Activated CD8-positive, alpha-beta memory T cell treated with anti-CD3 and anti-CD28 coated beads for 24 hours (primary cell): ENCODE measurements at regions not wholly inside any gene's neighbourhood (a gene's known extent, or its start where the extent isn't known, plus 50 kb on each side); places are given as distances from the start of the nearest gene placed in this dataset.
"Not testable (repeated sequence)": the region's sequence is repeated elsewhere in the genome, so short reads cannot be mapped to it uniquely, and the experiment has no call there.

ENCODE experiments used
- DNase-seq: peaks from one replicate; pipeline ENCODE4 v3.0.0-alpha.2; 2020

DNA sequence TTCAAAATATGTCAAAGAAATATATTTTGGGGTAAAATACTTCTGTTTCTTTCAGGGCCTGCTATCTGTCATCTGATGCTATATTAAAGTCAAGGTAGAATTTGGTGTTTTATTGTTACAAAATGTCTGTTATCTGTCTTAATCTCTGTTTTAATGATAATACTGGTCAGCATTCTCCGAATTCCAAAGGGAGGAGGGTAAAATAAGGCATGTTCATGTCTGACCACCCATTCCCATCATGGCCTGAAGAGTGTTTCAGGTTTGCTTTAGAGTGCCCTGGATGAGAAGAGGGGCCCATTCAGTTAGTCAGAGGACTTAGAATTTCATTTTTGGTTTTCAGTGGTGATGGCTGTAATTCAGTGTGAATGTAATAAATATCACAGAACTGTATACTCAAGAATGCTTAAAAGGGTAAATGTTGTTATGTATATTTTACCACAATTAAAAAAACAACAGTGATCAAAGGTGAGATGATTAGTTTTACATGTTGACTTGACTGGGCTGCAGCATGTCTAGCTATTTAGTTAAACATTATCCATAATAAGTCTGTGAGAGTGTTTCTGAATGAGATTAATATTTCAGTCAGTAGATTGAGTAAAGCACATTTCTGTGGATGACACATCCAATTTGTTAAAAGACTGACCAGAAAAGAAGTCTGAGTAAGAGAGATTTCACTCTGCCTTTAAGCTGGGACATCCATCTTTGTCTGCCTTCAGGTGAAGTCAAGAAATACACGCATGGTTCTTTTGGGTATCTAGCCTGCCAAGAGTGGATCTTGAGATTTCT, 467.9 kb upstream of the SYT4 start:
- DNase-seq = no peak

DNA sequence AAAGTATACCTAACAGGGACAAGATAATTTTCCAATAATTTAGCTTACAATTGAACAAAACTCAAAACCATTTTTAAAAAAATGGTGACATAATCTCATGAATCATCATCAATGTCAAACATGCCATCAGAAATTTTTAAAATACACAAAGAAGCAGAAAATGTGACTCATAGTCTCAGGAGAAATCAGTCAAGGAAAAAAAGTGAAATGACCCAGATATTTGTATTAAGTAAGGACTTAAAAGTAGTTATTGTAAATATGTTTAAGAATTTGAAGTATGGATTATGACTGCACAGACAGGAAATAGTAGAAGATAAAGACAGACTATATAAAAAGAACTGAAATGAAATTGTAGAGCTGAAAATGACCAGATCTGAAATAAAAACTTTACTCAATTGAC, 473.9 kb upstream of the SYT4 start:
- DNase-seq = no peak

DNA sequence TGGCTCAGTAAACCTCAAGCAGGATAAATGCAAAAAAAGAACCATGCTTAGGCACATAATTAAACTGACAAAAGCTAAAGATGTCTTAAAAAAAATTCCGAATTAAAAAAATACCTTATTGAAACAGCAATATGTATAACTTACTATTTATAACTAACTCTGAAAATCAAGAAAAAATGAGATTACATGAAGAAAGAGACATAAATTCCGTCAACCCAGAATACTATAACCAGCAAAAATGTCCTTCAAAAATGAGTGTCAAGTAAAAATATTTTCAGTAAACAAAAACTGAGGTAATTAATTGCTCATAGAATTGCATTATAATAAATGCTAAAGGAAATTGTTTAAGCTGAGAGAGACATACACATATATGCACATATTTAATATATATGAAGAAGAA, 474.5 kb upstream of the SYT4 start:
- DNase-seq = no peak

DNA sequence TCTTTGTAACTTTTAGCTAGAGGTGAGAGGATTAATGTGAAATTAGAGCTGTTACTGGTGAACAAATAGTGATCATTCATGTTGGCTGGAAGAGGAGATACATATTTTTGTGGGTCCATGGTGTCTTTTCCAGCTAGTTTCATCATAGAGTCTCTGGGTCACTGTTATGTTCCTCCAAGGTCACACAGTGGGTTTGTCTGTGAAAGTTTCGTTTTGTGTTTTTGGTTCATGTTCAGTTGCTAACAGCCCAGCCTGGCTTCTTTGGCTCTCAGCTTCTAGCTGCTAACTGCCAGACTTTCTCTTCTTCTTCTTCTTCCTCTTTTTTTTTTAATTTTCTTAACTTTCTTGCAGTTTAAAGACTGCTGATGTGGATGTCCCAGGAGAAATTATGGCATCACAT, 480.0 kb upstream of the SYT4 start:
- DNase-seq = no peak

DNA sequence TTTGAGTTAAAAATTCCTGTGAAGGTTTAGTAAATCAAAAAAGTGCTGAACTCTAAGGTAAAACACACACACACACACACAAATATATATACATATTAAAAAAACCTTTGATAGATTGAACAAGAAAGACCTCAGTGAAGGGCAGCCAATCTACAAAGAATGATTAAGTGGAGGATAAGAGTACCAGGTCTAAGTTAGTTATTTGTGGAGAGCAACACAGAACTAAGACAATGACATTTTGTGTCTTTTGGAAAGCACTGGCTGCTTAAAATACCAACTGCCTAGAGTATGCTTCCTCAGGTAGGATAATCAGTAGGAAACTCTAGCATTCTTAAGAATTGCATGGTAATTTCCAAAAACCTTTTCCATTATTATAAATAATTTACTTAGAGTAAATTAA, 481.4 kb upstream of the SYT4 start:
- DNase-seq = no peak

DNA sequence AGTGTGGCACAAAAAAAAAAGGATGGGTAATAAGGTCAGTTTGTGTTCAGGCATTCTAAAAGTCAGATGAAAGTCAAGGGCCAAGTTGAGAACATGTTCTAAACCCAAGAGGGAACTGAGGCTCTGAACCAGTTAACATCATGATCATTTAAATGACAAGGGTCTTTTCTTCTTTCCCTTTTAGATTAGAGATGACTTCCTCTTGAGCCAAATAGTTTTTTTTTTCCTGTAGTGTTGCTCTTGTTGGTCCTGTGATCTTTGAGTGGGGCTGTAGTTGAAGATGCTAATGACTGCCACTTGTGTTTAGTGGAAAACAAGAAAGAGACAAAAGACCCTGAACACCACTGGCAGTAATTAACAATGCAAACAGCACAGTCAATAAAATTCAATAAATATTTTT, 482.7 kb upstream of the SYT4 start:
- DNase-seq = no peak

DNA sequence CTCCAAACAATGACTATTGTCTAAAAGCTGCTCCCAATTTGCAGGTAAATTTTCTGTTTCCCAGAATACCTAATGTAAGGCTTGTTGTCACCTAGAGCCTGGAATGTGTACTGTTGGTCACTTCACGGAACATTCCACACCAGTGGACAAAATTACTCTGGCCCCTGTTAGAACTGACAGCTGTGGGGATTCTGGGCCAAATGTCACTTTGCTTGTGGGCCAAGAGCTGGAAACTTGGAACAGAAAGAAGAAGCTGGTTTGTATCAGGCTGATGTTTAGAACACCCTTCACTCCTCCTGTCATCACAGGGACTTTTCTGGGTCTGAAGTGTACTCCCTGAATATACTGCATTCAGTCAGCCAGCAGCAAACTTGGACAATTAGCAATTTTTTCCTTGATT, 495.6 kb upstream of the SYT4 start:
- DNase-seq = no peak

DNA sequence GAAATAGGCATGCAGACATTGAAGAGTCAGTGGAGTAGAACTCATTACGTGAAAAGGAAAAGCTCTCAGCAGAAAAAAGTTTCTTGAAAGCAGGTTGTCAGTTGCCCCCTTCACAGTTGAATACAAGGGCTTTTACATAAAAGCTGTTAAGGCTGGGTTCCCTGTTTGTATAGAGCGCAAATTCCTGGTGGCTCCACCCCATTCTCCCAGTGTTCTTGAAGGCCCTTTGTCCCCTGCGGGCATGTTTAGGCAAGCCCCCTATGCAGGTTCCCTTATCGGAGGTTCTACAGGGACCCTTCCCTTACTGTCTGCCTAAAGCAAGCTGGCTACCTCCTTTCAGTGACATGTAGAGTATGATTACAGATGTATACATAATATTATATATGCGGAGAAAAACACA, 497.2 kb upstream of the SYT4 start:
- no peak for DNase-seq

DNA sequence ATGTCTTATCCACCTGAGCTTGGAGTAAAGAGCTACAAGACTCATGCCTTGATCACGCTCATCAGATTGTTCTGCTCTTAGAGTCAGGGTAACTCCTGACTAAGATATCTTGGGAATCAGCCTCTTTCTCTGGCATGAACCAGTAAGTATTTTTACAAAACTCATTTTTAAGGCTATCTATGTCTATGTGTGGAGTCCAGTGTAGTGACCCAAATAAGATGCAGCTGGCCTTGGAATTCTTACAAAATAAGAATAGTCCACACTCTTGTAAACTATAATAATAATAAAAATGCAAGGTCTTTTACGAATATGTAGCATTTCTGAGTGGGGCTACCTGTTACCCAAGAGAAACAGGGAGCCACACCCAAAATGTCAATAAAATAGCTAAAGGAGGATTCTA, 498.3 kb upstream of the SYT4 start:
- no peak for DNase-seq

DNA sequence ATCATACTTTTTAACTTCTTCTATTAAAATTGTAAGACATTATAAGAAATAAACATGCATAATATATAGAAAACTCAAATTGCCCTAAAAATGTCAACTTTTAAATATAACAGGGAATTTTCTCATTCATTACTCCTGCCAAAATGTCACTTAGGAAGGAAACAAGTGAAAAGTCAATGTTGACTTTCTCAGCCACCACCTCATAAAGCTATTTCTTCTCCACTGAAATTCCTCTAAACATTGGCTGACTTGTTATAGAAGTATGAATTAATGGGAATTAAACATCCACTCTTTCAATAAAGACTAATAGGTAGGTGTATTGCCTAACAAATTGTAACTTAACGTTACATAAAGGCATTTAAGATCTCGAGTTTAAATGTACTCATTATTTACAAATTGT, 499.7 kb upstream of the SYT4 start:
- no peak for DNase-seq

DNA sequence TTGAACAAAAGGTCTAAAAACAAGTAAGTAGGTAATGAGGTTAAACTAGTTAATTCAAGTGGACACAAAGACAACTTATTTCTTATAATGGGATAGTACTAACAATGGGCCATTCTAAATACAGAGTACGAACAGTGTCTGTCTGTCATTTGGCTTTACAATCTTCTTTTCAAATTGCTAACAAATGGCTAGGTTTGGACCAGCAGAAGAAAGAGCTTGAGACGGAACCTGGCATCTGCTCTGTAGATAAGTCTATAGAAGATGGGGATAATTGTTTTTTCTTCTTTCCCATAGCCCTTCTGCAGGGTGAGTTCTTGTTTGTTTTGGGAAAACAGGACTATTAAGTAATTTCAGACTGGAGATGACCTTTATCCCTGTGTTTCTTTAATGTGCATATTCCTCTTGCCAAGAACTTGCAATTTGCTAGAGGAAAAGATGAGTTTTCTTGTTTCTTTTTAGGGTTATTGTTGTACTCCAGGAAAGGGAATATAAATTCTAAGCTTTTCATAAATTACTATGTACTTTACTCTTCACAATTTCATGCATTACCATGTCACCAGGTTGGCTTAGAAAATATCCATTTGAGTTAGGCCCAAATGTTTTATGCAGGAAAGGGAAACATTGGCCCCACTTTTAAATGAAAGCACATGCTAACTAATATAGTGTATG, 500.5 kb upstream of the SYT4 start:
- no peak for DNase-seq

DNA sequence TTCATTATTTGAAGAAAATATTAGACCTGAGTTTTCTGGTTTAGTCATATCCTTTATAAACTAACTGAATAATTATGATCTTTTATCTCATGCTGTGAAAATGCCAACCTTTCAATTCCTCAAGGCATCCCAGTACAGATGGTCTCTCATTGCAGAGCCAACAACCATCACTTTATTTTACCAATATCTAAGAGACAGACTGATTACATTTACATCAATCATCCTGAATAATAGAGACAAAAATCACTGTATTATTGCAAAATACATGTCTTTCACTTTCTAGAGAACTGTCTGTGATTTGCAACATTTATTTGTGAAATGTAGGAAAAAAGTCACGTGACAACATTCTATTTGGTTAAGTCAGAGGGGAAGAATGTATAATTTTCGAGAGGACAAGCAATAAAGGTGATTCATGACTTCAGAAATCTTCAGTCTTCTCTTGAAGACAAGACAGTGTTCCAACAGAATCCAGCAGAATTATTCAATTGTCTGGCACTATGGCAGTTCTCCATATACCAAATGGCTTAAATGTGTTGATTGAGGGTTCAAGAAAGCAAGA, 503.6 kb upstream of the SYT4 start:
- no peak for DNase-seq

DNA sequence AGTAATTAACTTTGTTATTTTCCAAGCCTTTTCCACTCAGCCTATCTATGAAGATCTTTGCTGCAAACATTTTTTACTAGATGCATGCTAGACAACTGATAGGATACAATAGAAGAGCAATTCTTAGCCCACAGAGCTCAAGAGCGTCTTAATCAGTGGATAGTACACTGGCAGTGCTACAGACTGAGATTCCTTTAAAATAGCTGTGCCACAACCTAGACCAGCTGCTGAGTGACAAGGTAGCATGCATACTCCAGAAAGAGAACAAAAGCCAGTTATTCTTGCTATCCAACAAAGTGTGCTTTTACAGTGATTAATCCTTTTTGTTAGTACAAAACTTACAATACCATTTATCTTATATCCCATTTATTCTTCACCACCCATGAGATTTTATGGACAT, 507.9 kb upstream of the SYT4 start:
- DNase-seq = no peak

DNA sequence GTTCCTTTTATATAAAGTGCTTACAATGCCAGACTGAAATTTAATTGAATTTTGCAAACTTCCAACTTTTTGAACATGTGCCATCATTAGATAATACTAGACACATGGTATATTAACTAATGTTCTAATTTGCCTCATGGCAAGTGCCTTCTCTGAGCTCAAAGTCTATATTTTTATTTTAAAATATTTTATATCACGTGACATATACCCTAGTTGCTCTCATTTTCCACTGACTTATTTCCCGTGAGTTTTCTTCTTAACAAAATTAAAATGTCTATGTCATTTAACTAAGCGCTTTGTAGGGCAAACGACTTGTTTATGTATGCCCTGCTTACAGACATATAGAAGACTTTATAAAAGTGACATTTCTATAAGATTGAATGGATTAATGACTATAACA, 509.6 kb upstream of the SYT4 start:
- no peak for DNase-seq

DNA sequence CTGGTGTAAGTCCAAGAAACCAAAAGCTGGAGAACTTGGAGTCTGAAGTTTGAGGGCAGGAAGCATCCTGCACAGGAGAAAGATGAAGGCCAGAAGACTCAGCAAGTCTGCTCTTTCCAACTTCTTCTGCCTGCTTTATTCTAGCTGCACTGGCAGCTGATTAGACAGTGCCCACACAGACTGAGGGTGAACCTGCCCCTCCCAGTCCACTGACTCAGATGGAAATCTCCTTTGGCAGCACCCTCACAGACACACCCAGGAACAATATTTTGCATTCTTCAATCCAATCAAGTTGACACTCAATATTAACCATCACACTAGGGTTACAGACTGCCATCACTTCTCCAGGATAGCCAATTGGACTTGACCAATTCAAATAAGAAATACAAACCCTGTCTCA, 510.4 kb upstream of the SYT4 start:
- not testable (repeated sequence) for DNase-seq

DNA sequence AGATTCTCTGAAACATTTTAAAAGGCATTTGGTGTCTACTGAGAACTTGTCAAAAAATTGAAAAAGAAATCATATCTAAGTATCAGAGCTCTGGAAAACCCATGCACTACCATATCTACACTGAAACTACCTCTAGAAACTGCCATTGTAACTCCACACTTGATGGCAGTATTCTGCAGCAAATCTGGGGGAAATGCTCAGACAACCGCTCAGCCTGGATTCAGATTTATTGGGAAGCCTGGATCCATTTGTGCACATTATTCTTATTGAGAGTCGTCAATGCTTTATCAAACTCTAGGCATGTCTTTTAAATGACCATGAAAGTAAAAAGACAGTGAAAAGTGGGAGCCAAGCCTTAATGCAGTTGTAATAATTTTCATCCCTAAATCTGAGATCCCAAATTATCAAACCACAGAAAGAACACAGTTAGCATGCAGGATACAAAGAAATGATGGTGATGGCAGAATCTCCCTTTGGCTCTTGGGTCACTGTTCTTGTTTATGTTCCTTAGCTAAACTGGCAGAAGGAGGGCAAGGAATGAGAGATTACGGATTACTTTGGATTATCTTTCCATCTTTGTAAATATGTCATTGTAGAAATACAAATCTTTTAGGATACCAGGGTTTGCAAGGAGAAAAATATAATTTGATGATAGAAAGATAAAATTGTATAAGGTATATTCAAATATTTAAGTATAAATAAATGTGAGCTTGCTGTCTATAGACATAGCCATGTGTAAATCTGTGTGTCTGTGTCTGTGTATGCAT, 512.1 kb upstream of the SYT4 start:
- no peak for DNase-seq

DNA sequence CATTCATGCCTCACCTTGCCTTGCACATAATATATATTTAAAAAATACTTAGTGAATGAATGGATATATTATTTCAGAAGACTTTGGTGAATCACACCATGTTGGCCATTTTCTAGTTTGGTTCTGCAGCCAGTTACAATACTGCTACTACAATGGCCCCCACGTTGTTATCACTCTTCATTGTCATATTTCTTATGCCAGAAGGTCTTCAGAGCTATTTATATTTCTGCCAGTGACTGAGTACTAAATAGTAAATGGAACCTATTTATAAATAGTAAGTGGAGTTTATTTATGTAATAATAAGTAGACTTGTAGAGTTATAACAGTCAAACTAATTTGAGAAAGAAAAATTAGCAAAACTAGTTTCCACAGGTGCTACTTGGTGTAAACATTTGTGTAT, 516.6 kb upstream of the SYT4 start:
- DNase-seq = no peak

DNA sequence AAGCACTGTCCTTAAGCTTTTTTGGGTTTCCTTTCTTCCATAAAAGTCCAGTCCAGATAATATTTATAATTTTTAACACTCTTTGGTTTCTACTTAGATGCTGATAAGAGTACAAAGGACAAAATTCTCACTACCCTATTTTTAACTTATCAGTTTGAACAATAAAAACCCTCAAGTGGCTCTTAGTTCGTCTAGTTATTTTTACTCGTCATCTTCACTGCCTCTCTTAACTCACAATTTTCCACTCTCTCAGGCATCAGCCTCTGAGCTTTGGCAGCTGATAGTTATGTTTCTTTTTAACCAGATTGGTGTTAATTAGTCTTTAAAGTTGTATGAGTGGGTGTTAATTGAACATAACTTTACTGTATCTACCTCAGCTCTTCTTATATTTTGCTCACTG, 517.1 kb upstream of the SYT4 start:
- DNase-seq = no peak

DNA sequence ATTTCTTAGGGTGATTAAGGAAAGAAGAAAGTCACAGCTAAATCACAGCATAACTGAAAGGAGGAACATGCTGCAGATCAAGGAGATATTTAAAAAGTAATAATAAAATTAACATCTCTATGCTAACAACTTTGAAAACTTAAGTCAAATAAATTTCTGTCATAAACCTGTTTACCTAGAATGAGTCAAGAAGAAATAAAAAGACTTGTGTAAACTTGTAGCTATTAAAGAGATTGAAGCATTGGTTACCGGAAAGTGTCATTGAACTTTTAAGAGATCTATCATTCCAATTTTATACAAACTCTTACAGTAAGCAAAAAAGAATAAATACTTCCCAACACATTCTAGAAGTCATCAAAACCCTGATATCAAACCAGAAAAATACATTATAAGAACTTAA, 520.1 kb upstream of the SYT4 start:
- no peak for DNase-seq

DNA sequence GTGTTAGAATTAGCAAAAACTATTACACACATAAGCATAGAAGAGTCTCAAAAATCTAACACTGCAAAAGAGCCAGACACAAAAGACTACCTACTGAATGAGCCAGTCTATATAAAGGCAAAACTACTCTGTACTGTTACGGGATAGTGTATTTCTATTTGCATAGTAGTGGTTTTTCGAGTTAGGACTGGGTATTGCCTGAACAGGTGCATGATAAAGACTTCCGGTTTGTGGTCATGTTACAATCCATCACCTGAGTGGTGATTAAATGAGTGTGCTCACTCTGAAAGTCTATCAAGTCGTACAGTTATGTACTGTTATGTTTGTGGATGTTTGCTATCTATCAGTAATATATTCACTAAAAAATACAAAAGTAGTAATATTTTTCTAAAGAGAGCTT, 523.3 kb upstream of the SYT4 start:
- DNase-seq = no peak

DNA sequence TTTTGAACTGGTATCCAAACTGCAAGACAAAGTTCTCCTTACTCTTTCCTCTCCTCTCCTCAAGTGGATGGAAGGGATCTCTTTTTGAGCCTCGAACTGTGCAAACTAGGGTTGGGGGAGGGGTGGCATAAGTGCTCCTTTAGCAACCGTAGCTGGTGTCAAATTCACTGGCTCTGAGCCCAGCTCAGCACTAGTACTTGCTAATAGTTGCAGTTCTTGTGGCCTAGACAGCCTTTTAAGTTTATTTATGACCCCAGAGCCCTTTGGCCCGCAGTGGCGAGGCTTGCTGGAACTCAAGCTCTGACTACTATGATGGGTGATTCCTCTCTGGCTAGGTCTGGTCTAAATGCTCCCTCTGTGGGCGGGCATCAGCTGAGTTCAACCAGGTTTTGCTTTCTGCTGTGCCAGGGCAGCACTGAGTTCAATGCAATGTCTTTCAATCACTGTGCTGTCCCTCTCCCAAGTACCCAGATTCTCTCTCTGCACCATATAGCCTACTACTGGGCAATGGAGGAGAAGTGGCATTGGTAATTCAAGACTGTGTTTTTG, 528.4 kb upstream of the SYT4 start:
- DNase-seq = no peak

DNA sequence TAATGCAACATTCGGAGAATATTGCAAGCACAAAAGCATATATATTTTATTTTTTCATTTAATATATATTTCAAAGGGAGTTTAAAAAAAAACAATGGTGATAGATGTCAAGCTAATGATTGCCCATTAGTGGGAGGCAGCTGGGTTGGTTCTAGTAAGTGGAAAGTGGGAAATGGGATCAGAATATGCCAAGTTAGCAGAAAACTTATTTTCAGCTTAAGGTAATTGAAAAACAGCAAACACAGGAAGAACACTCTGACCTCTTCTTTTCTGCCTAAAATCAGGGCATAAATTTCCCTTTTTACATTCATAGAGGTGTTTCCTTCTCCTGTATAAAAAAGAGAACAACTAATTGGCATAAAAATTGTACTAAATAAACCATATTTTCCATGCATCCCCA, 535.3 kb upstream of the SYT4 start:
- DNase-seq = no peak

DNA sequence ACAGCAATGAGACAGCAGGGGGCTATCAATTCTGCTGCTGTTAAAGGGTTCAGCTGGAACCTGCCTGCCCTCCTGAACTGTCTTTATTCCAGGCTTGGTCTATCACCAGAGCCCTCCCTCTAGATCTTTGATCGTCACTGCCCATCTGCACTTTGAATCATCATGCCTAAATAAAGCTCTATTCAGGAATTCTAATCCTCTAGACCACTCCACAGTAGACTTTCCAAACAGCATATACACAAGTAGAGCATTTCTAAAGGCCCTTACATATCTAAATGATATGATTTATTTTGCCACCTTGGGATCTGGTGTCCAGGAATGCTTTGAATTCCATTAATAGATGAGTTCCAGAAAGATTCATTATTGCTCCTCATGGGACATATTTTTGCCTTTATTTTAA, 542.1 kb upstream of the SYT4 start:
- no peak for DNase-seq

DNA sequence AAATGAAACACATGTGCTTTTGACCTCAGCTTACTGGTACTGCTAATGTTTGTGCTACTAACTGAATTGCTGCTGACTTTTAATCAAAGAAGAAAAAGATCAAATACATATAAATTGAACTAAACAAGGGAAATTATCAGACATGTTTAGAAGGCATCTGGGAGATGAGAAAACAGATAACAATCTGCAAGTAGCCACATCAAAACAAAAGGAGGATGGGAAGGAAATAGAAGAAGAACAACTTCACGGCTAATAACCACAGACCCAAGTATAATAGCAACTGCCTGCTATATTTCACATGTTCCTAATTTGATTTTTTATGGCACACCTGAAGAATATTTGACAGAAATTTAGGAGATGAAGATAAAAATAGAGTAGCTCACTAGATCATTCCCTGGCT, 542.6 kb upstream of the SYT4 start:
- no peak for DNase-seq
